Left ventricle myocardium inferior (tissue), 1 donor: ENCODE measurements at regions not wholly inside any gene's neighbourhood (a gene's known extent, or its start where the extent isn't known, plus 50 kb on each side); places are given as distances from the start of the nearest gene placed in this dataset.
"Not testable (repeated sequence)": the region's sequence is repeated elsewhere in the genome, so short reads cannot be mapped to it uniquely, and the experiment has no call there.

Experiments
- DNase-seq: peaks from one replicate; pipeline ENCODE4 v3.0.0-alpha.2; 2020
- H3K27ac ChIP-seq: fragments of 200-600 bp; replicated peaks from 2 replicates; pipeline ENCODE4 v1.8.0; 2021
- H3K27me3 ChIP-seq: fragments of 200-600 bp; 2 replicates; pipeline ENCODE4 v1.8.0; 2021; ENCODE audit warnings: low read depth
- H3K36me3 ChIP-seq: fragments of 200-600 bp; 2 replicates; pipeline ENCODE4 v1.8.0; 2021
- H3K4me1 ChIP-seq: fragments of 200-600 bp; 2 replicates; pipeline ENCODE4 v1.8.0; 2021
- H3K4me3 ChIP-seq: fragments of 200-600 bp; 2 replicates; pipeline ENCODE4 v1.8.0; 2021; ENCODE audit warnings: mild to moderate bottlenecking, moderate library complexity
- H3K9me3 ChIP-seq: fragments of 200-600 bp; replicated peaks from 2 replicates; pipeline ENCODE4 v1.8.0; 2021
- CTCF ChIP-seq: fragments of 200-600 bp; IDR thresholded peaks from 2 replicates; pipeline ENCODE4 v1.8.0; 2021; ENCODE audit warnings: antibody characterized with exemption, mild to moderate bottlenecking, borderline replicate concordance
- intact Hi-C: fragments of 100-400 bp; cut with micrococcal nuclease; formaldehyde crosslinking; loops from one replicate; pipeline ENCODE4 v1.11.0; 2022
- donor health status: DM: no; HTN: yes; CAD: no; lungs with severe emphysema.

- Histone ChIP-seq H3K9me3 (peaks cover 3% of the 10 kb centered on the region), H3K4me1 (no peaks in the 10 kb centered on the region), H3K36me3 (no peaks in the 10 kb centered on the region), H3K27ac (no peak overlapping the region), H3K27me3 (no peaks in the 10 kb centered on the region), H3K4me3 (no peak overlapping the region)
- DNase-seq, result no peak
- TF ChIP-seq CTCF, result no peak
- intact Hi-C loops, result no loop called here
These were observed 287.2 kb downstream of the BCAT1 start for GRCh38 chr12:24661657-24662096.

- intact Hi-C loops, result no loop called here
- H3K4me1 ChIP-seq, result no peaks in the 10 kb centered on the region
- H3K36me3 ChIP-seq, result no peaks in the 10 kb centered on the region
- no peak overlapping the region for H3K4me3 ChIP-seq
- H3K27ac ChIP-seq, result no peak overlapping the region
- no peak for TF ChIP-seq CTCF
- no peak for DNase-seq
- peaks cover 5% of the 10 kb centered on the region for H3K9me3 ChIP-seq
- no peaks in the 10 kb centered on the region for H3K27me3 ChIP-seq
These were observed 289.9 kb downstream of the BCAT1 start for GRCh38 chr12:24659016-24659415.

GRCh38 chr12:24654344-24654743 is 294.6 kb downstream of the BCAT1 start:
- DNase-seq, H3K4me1 ChIP-seq, H3K27me3 ChIP-seq, H3K4me3 ChIP-seq, intact Hi-C loops, H3K36me3 ChIP-seq, H3K27ac ChIP-seq: not testable (repeated sequence)
- H3K9me3 ChIP-seq, result peaks cover 15% of the 10 kb centered on the region

- Histone ChIP-seq H3K27ac (no peak overlapping the region), H3K36me3 (no peaks in the 10 kb centered on the region), H3K9me3 (peaks cover 16% of the 10 kb centered on the region), H3K27me3 (no peaks in the 10 kb centered on the region), H3K4me1 (no peaks in the 10 kb centered on the region), H3K4me3 (no peak overlapping the region)
- intact Hi-C loops, result no loop called here
- TF ChIP-seq CTCF, result no peak
- no peak for DNase-seq
These were observed 299.3 kb downstream of the BCAT1 start for GRCh38 chr12:24649634-24650033.

- no peak for TF ChIP-seq CTCF
- Histone ChIP-seq H3K27ac (no peak overlapping the region), H3K4me1 (no peaks in the 10 kb centered on the region), H3K27me3 (no peaks in the 10 kb centered on the region), H3K36me3 (no peaks in the 10 kb centered on the region), H3K4me3 (no peak overlapping the region), H3K9me3 (peaks cover 16% of the 10 kb centered on the region)
- intact Hi-C loops, result no loop called here
- no peak for DNase-seq
These were observed 299.7 kb downstream of the BCAT1 start for GRCh38 chr12:24649209-24649608.

GRCh38 chr12:24645254-24645653 is 303.6 kb downstream of the BCAT1 start:
- H3K4me1 ChIP-seq, result no peaks in the 10 kb centered on the region
- H3K9me3 ChIP-seq, result peaks cover 13% of the 10 kb centered on the region
- DNase-seq, result no peak
- no peaks in the 10 kb centered on the region for H3K27me3 ChIP-seq
- no peak for TF ChIP-seq CTCF
- H3K27ac ChIP-seq, result no peak overlapping the region
- intact Hi-C loops, result no loop called here
- no peak overlapping the region for H3K4me3 ChIP-seq
- H3K36me3 ChIP-seq, result no peaks in the 10 kb centered on the region
